WTC11 (cell line): ENCODE measurements at regions not wholly inside any gene's neighbourhood (a gene's known extent, or its start where the extent isn't known, plus 50 kb on each side); places are given as distances from the start of the nearest gene placed in this dataset.

Experiments used
- ATAC-seq: fragments of 200-7000 bp; cut with Tn5 transposase; 2 replicates; pipeline ENCODE4 v1.10.0; 2021; ENCODE audit warnings: mild to moderate bottlenecking, moderate library complexity
- CTCF ChIA-PET: fragments of 300-600 bp; sonication (Branson Sonifier 250); formaldehyde crosslinking; loops from one replicate; lab custom pipeline; 2021; ENCODE audit warnings: antibody characterized with exemption; lab: Charles Lee
- POLR2A ChIA-PET: fragments of 350-600 bp; sonication (Branson Sonifier 250); formaldehyde crosslinking; loops from one replicate; lab custom pipeline; 2021; ENCODE audit warnings: antibody characterized with exemption; lab: Charles Lee
- DNase-seq: peaks from one replicate; pipeline ENCODE4 v3.0.0; 2021; ENCODE audit warnings: low spot score
- H3K27ac Mint-ChIP-seq: 2 replicates; pipeline ENCODE4 v1.8.0; 2021; ENCODE audit warnings: mixed read lengths
- H3K27me3 Mint-ChIP-seq: 2 replicates; pipeline ENCODE4 v1.8.0; 2021; ENCODE audit warnings: low read depth, mild to moderate bottlenecking, moderate library complexity, mixed read lengths
- H3K36me3 Mint-ChIP-seq: 2 replicates; pipeline ENCODE4 v1.8.0; 2021; ENCODE audit warnings: mixed read lengths
- H3K4me1 Mint-ChIP-seq: 2 replicates; pipeline ENCODE4 v1.8.0; 2022; ENCODE audit warnings: mixed read lengths
- H3K4me3 Mint-ChIP-seq: 2 replicates; pipeline ENCODE4 v1.8.0; 2021; ENCODE audit warnings: mild to moderate bottlenecking, moderate library complexity, mixed read lengths
- H3K9me3 Mint-ChIP-seq: 2 replicates; pipeline ENCODE4 v1.8.0; 2021; ENCODE audit warnings: mixed read lengths
- AFF4 ChIP-seq: sonication (generic); formaldehyde crosslinking; IDR thresholded peaks from 2 replicates; pipeline ENCODE4 v1.8.1; 2023; ENCODE audit warnings: mild to moderate bottlenecking, missing genetic modification reagents, borderline replicate concordance
- ETV6 ChIP-seq: sonication (generic); formaldehyde crosslinking; IDR thresholded peaks from 2 replicates; pipeline ENCODE4 v1.8.1; 2022; ENCODE audit warnings: mild to moderate bottlenecking, missing genetic modification reagents
- GTF2I ChIP-seq: fragments of 250-450 bp; sonication (Bioruptor Pico); conservative IDR thresholded peaks from 2 replicates; pipeline ENCODE4 v1.4.0; 2021; ENCODE audit warnings: mild to moderate bottlenecking
- KAT7 ChIP-seq: sonication (generic); formaldehyde crosslinking; IDR thresholded peaks from 2 replicates; pipeline ENCODE4 v1.8.1; 2023; ENCODE audit warnings: missing genetic modification reagents, mild to moderate bottlenecking, borderline replicate concordance
- MYBL2 ChIP-seq: sonication (generic); formaldehyde crosslinking; IDR thresholded peaks from 2 replicates; pipeline ENCODE4 v1.8.1; 2023; ENCODE audit warnings: mild to moderate bottlenecking, moderate library complexity, missing genetic modification reagents
- NFYB ChIP-seq: sonication (generic); formaldehyde crosslinking; conservative IDR thresholded peaks from 2 replicates; pipeline ENCODE4 v1.8.0; 2022; ENCODE audit warnings: low read depth, missing genetic modification reagents
- OVOL2 ChIP-seq: fragments of 250-450 bp; sonication (Bioruptor Pico); IDR thresholded peaks from 2 replicates; pipeline ENCODE4 v1.9.0; 2021; ENCODE audit warnings: mild to moderate bottlenecking, borderline replicate concordance
- PRRX2 ChIP-seq: fragments of 250-450 bp; sonication (Bioruptor Pico); IDR thresholded peaks from 2 replicates; pipeline ENCODE4 v1.8.0; 2021; ENCODE audit warnings: mild to moderate bottlenecking
- RELA ChIP-seq: sonication (generic); formaldehyde crosslinking; IDR thresholded peaks from 2 replicates; pipeline ENCODE4 v1.8.1; 2022; ENCODE audit warnings: missing genetic modification reagents, mild to moderate bottlenecking, borderline replicate concordance
- RORB ChIP-seq: fragments of 250-450 bp; sonication (Bioruptor Pico); IDR thresholded peaks from 2 replicates; pipeline ENCODE4 v1.9.0; 2021; ENCODE audit warnings: mild to moderate bottlenecking
- TEAD1 ChIP-seq: sonication (generic); formaldehyde crosslinking; IDR thresholded peaks from 2 replicates; pipeline ENCODE4 v1.8.0; 2022; ENCODE audit warnings: mild to moderate bottlenecking, missing genetic modification reagents
- TP53 ChIP-seq: sonication (generic); formaldehyde crosslinking; IDR thresholded peaks from 2 replicates; pipeline ENCODE4 v1.8.1; 2023; ENCODE audit warnings: mild to moderate bottlenecking, missing genetic modification reagents
- USF1 ChIP-seq: sonication (generic); formaldehyde crosslinking; IDR thresholded peaks from 2 replicates; pipeline ENCODE4 v1.8.0; 2022; ENCODE audit warnings: mild to moderate bottlenecking, missing genetic modification reagents
- ZNF138 ChIP-seq: sonication (generic); formaldehyde crosslinking; conservative IDR thresholded peaks from 2 replicates; pipeline ENCODE4 v1.8.1; 2022; ENCODE audit warnings: mild to moderate bottlenecking, moderate library complexity, missing genetic modification reagents
- ZNF263 ChIP-seq: sonication (generic); formaldehyde crosslinking; IDR thresholded peaks from 2 replicates; pipeline ENCODE4 v1.8.1; 2022; ENCODE audit warnings: low read depth, mild to moderate bottlenecking, moderate library complexity, missing genetic modification reagents
- ZNF317 ChIP-seq: sonication (generic); formaldehyde crosslinking; IDR thresholded peaks from 2 replicates; pipeline ENCODE4 v1.8.1; 2023; ENCODE audit warnings: low read depth, mild to moderate bottlenecking, moderate library complexity, missing genetic modification reagents, borderline replicate concordance
- ZNF396 ChIP-seq: fragments of 250-450 bp; sonication (Bioruptor Pico); IDR thresholded peaks from 2 replicates; pipeline ENCODE4 v1.8.0; 2021; ENCODE audit warnings: mild to moderate bottlenecking, moderate library complexity, borderline replicate concordance
- TF ChIP-seq, protein P1 (sequence below): sonication (generic); formaldehyde crosslinking; IDR thresholded peaks from 2 replicates; pipeline ENCODE4 v1.8.1; 2023; ENCODE audit warnings: mild to moderate bottlenecking, missing genetic modification reagents
- TF ChIP-seq, protein P2 (sequence below): fragments of 250-450 bp; sonication (Bioruptor Pico); IDR thresholded peaks from 2 replicates; pipeline ENCODE4 v1.9.0; 2021; ENCODE audit warnings: mild to moderate bottlenecking
- TF ChIP-seq, protein P3 (sequence below): sonication (generic); formaldehyde crosslinking; conservative IDR thresholded peaks from 2 replicates; pipeline ENCODE4 v1.8.1; 2022; ENCODE audit warnings: mild to moderate bottlenecking, missing genetic modification reagents
- TF ChIP-seq, protein P4 (sequence below): sonication (generic); formaldehyde crosslinking; IDR thresholded peaks from 2 replicates; pipeline ENCODE4 v1.8.0; 2022; ENCODE audit warnings: mild to moderate bottlenecking, missing genetic modification reagents
- TF ChIP-seq, protein P5 (sequence below): fragments of 250-450 bp; sonication (Bioruptor Pico); IDR thresholded peaks from 2 replicates; pipeline ENCODE4 v1.9.0; 2021; ENCODE audit warnings: moderate library complexity, mild to moderate bottlenecking, inconsistent platforms, borderline replicate concordance

GRCh38 chr9:107653263-107653821 is 163.8 kb upstream of the KLF4 start:
- POLR2A ChIA-PET = no interaction called here
- 0 out of 2 replicates have a peak, but pooled peaks have one; percentile 26 for ATAC-seq
- Mint-ChIP-seq H3K9me3 (peaks cover 18% of the 10 kb centered on the region), H3K27ac (no peak overlapping the region), H3K4me1 (peaks cover 5% of the 10 kb centered on the region; the same call in 1 of the 2 replicates), H3K36me3 (peaks cover 10% of the 10 kb centered on the region), H3K27me3 (no peaks in the 10 kb centered on the region; the same call in 1 of the 2 replicates), H3K4me3 (no peak overlapping the region)
- CTCF ChIA-PET = interaction anchor here (0.7 kb wide), 1 partner anchor 16 kb away, joined by 3 read pairs; no protein-coding TSS in a partner anchor
- no peak for TF ChIP-seq OVOL2
- TF ChIP-seq, protein P1, sequence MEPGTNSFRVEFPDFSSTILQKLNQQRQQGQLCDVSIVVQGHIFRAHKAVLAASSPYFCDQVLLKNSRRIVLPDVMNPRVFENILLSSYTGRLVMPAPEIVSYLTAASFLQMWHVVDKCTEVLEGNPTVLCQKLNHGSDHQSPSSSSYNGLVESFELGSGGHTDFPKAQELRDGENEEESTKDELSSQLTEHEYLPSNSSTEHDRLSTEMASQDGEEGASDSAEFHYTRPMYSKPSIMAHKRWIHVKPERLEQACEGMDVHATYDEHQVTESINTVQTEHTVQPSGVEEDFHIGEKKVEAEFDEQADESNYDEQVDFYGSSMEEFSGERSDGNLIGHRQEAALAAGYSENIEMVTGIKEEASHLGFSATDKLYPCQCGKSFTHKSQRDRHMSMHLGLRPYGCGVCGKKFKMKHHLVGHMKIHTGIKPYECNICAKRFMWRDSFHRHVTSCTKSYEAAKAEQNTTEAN (CRISPR knock-in tag) = no peak
- TF ChIP-seq RORB (CRISPR knock-in tag) = no peak
- DNase-seq = no peak

DNA sequence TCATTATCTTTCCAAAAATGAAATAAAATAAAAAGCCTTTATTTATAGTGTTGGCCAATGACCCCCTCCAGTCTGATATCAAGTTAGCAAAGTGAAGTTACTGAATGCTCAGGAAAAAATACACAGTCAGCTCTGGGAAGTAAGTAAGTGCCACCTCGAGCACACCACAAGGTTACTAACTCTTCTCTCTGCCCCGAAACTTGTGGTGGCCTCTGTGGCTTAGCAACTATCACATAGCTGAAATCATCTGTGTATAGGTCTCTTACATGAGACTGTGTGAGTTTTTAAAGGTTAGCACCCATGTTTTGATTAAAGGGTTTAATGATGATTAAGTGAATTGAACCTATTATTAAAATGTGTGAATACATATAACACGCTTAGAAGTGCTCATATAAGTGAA is 161.4 kb upstream of the KLF4 start:
- ChIA-PET CTCF (no interaction called here), POLR2A (no interaction called here)
- no peak overlapping the region for H3K27ac Mint-ChIP-seq
- peaks cover 5% of the 10 kb centered on the region; the same call in 1 of the 2 replicates for H3K4me1 Mint-ChIP-seq
- TF ChIP-seq USF1 (no peak), NFYB (no peak), PRRX2 (CRISPR knock-in tag) (no peak), ZNF138 (CRISPR knock-in tag) (no peak), TEAD1 (CRISPR knock-in tag) (no peak), ZNF396 (no peak), TP53 (CRISPR knock-in tag) (no peak), MYBL2 (CRISPR knock-in tag) (no peak)
- TF ChIP-seq, protein P2, sequence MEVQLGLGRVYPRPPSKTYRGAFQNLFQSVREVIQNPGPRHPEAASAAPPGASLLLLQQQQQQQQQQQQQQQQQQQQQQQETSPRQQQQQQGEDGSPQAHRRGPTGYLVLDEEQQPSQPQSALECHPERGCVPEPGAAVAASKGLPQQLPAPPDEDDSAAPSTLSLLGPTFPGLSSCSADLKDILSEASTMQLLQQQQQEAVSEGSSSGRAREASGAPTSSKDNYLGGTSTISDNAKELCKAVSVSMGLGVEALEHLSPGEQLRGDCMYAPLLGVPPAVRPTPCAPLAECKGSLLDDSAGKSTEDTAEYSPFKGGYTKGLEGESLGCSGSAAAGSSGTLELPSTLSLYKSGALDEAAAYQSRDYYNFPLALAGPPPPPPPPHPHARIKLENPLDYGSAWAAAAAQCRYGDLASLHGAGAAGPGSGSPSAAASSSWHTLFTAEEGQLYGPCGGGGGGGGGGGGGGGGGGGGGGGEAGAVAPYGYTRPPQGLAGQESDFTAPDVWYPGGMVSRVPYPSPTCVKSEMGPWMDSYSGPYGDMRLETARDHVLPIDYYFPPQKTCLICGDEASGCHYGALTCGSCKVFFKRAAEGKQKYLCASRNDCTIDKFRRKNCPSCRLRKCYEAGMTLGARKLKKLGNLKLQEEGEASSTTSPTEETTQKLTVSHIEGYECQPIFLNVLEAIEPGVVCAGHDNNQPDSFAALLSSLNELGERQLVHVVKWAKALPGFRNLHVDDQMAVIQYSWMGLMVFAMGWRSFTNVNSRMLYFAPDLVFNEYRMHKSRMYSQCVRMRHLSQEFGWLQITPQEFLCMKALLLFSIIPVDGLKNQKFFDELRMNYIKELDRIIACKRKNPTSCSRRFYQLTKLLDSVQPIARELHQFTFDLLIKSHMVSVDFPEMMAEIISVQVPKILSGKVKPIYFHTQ (CRISPR knock-in tag) = no peak
- TF ChIP-seq, protein P3, sequence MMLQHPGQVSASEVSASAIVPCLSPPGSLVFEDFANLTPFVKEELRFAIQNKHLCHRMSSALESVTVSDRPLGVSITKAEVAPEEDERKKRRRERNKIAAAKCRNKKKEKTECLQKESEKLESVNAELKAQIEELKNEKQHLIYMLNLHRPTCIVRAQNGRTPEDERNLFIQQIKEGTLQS (CRISPR knock-in tag) = no peak
- TF ChIP-seq, protein P4, sequence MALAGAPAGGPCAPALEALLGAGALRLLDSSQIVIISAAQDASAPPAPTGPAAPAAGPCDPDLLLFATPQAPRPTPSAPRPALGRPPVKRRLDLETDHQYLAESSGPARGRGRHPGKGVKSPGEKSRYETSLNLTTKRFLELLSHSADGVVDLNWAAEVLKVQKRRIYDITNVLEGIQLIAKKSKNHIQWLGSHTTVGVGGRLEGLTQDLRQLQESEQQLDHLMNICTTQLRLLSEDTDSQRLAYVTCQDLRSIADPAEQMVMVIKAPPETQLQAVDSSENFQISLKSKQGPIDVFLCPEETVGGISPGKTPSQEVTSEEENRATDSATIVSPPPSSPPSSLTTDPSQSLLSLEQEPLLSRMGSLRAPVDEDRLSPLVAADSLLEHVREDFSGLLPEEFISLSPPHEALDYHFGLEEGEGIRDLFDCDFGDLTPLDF (CRISPR knock-in tag) = no peak
- TF ChIP-seq, all 79 proteins: peak for 0
- DNase-seq = no peak
- ATAC-seq = no peak
- Mint-ChIP-seq H3K9me3 (peaks cover under 1% of the 10 kb centered on the region), H3K27me3 (no peaks in the 10 kb centered on the region; the same call in 1 of the 2 replicates), H3K36me3 (no peaks in the 10 kb centered on the region), H3K4me3 (no peak overlapping the region)

DNA sequence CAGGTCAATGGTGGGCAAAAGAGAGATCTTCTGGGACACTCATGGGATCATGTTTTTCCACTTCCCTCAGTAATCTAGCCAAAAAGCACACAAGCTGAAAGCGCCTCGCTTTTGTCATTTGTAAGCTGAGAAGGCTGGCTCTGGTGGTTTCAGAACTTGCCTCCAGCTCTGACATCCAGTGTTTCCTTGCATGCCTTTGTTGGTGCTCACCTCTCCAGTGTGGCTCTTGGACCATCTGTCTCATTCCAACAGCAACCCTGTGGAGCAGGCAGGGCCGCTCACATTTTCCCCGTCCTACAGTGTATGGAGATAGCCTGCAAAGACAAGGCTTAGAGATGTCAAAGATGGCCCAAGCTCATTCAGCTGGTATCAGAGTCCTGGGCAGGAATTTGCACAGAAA is 160.8 kb upstream of the KLF4 start:
- CTCF ChIA-PET = no interaction called here
- H3K27me3 Mint-ChIP-seq = no peaks in the 10 kb centered on the region; the same call in 1 of the 2 replicates
- POLR2A ChIA-PET = interaction anchor here (0.9 kb wide), 1 partner anchor 31 kb away, joined by 3 read pairs; no protein-coding TSS in a partner anchor
- no peak for TF ChIP-seq GTF2I (CRISPR knock-in tag)
- no peak for TF ChIP-seq TEAD1 (CRISPR knock-in tag)
- no peak for TF ChIP-seq KAT7 (CRISPR knock-in tag)
- TF ChIP-seq RELA (CRISPR knock-in tag) = no peak
- no peak for TF ChIP-seq AFF4 (CRISPR knock-in tag)
- no peak for TF ChIP-seq ETV6 (CRISPR knock-in tag)
- TF ChIP-seq ZNF263 (CRISPR knock-in tag) = no peak
- no peak for TF ChIP-seq NFYB
- TF ChIP-seq ZNF317 = no peak
- TF ChIP-seq, protein P5, sequence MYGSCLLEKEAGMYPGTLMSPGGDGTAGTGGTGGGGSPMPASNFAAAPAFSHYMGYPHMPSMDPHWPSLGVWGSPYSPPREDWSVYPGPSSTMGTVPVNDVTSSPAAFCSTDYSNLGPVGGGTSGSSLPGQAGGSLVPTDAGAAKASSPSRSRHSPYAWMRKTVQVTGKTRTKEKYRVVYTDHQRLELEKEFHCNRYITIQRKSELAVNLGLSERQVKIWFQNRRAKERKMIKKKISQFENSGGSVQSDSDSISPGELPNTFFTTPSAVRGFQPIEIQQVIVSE = no peak

More for the DNA sequence above, 160.8 kb upstream of the KLF4 start:
- DNase-seq (no peak), ATAC-seq (no peak)
- Mint-ChIP-seq H3K9me3 (no peaks in the 10 kb centered on the region), H3K36me3 (no peaks in the 10 kb centered on the region), H3K4me3 (no peak overlapping the region), H3K27ac (no peak overlapping the region), H3K4me1 (peaks cover 5% of the 10 kb centered on the region)
